ENCODE measurements at regions not wholly inside any gene's neighbourhood (a gene's known extent, or its start where the extent isn't known, plus 50 kb on each side); places are given as distances from the start of the nearest gene placed in this dataset.

GRCh38 chr17:6233339-6233738, 163.2 kb downstream of the WSCD1 start:
- Mint-ChIP-seq H3K4me1 (ENCODE audit: low read depth, unreplicated experiment) (no peaks in the 10 kb centered on the region), H3K27me3 (ENCODE audit: unreplicated experiment) (peaks cover 4% of the 10 kb centered on the region), H3K9me3 (ENCODE audit: unreplicated experiment) (no peaks in the 10 kb centered on the region), H3K27ac (ENCODE audit: unreplicated experiment) (no peak overlapping the region), H3K36me3 (ENCODE audit: unreplicated experiment) (no peaks in the 10 kb centered on the region), H3K4me3 (ENCODE audit: unreplicated experiment) (no peak overlapping the region)
- no peak for DNase-seq
- TF ChIP-seq, protein P1, sequence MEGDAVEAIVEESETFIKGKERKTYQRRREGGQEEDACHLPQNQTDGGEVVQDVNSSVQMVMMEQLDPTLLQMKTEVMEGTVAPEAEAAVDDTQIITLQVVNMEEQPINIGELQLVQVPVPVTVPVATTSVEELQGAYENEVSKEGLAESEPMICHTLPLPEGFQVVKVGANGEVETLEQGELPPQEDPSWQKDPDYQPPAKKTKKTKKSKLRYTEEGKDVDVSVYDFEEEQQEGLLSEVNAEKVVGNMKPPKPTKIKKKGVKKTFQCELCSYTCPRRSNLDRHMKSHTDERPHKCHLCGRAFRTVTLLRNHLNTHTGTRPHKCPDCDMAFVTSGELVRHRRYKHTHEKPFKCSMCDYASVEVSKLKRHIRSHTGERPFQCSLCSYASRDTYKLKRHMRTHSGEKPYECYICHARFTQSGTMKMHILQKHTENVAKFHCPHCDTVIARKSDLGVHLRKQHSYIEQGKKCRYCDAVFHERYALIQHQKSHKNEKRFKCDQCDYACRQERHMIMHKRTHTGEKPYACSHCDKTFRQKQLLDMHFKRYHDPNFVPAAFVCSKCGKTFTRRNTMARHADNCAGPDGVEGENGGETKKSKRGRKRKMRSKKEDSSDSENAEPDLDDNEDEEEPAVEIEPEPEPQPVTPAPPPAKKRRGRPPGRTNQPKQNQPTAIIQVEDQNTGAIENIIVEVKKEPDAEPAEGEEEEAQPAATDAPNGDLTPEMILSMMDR (IDR thresholded peaks at IDR 0.05; ENCODE audit: partially characterized antibody, unreplicated experiment): no peak

DNA sequence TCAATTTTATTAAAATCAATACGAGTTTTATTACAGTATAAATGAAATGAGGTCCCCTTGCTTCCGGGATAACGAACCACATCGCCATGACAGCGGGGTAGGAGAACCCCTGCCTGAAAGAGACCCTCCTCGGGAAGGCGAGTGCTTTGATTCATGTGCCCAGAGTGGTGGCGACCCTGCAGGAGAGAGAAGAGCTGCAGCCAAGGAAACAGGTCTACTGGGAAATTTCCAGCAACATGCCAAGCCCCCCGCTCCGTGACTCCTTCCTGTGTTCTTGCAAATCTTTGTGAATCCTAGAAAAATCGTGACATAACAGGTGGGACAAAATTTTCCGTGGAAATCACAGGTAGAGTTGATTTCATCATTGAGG, 162.5 kb downstream of the WSCD1 start:
- H3K36me3 Mint-ChIP-seq (ENCODE audit: unreplicated experiment): no peaks in the 10 kb centered on the region
- DNase-seq: no peak

GRCh38 chr17:6231886-6232731, 161.9 kb downstream of the WSCD1 start:
- Mint-ChIP-seq H3K4me3 (ENCODE audit: unreplicated experiment) (no peak overlapping the region), H3K27ac (ENCODE audit: unreplicated experiment) (no peak overlapping the region), H3K27me3 (ENCODE audit: unreplicated experiment) (peaks cover 2% of the 10 kb centered on the region), H3K9me3 (ENCODE audit: unreplicated experiment) (no peaks in the 10 kb centered on the region), H3K36me3 (ENCODE audit: unreplicated experiment) (no peaks in the 10 kb centered on the region), H3K4me1 (ENCODE audit: low read depth, unreplicated experiment) (no peaks in the 10 kb centered on the region)
- TF ChIP-seq, protein P1 (IDR thresholded peaks at IDR 0.05; ENCODE audit: partially characterized antibody, unreplicated experiment): no peak
- DNase-seq: no peak

More for the DNA sequence above, 162.5 kb downstream of the WSCD1 start:
- TF ChIP-seq, protein P1 (IDR thresholded peaks at IDR 0.05; ENCODE audit: partially characterized antibody, unreplicated experiment): no peak
- Mint-ChIP-seq H3K27ac (ENCODE audit: unreplicated experiment) (no peak overlapping the region), H3K4me1 (ENCODE audit: low read depth, unreplicated experiment) (no peaks in the 10 kb centered on the region), H3K27me3 (ENCODE audit: unreplicated experiment) (peaks cover 2% of the 10 kb centered on the region), H3K4me3 (ENCODE audit: unreplicated experiment) (no peak overlapping the region), H3K9me3 (ENCODE audit: unreplicated experiment) (no peaks in the 10 kb centered on the region)

GRCh38 chr17:6231465-6231864, 161.3 kb downstream of the WSCD1 start:
- Mint-ChIP-seq H3K27me3 (ENCODE audit: unreplicated experiment) (no peaks in the 10 kb centered on the region), H3K9me3 (ENCODE audit: unreplicated experiment) (no peaks in the 10 kb centered on the region), H3K27ac (ENCODE audit: unreplicated experiment) (no peak overlapping the region), H3K4me1 (ENCODE audit: low read depth, unreplicated experiment) (no peaks in the 10 kb centered on the region), H3K4me3 (ENCODE audit: unreplicated experiment) (no peak overlapping the region), H3K36me3 (ENCODE audit: unreplicated experiment) (no peaks in the 10 kb centered on the region)
- TF ChIP-seq, protein P1 (IDR thresholded peaks at IDR 0.05; ENCODE audit: partially characterized antibody, unreplicated experiment): no peak
- DNase-seq: no peak

GRCh38 chr17:6218333-6218732, 148.2 kb downstream of the WSCD1 start:
- H3K27me3 Mint-ChIP-seq (ENCODE audit: unreplicated experiment): peaks cover 2% of the 10 kb centered on the region
- no peak for DNase-seq
- H3K36me3 Mint-ChIP-seq (ENCODE audit: unreplicated experiment): no peaks in the 10 kb centered on the region
- no peaks in the 10 kb centered on the region for H3K9me3 Mint-ChIP-seq (ENCODE audit: unreplicated experiment)
- no peak overlapping the region for H3K27ac Mint-ChIP-seq (ENCODE audit: unreplicated experiment)
- H3K4me1 Mint-ChIP-seq (ENCODE audit: low read depth, unreplicated experiment): no peaks in the 10 kb centered on the region
- no peak overlapping the region for H3K4me3 Mint-ChIP-seq (ENCODE audit: unreplicated experiment)
- TF ChIP-seq, protein P1 (IDR thresholded peaks at IDR 0.05; ENCODE audit: partially characterized antibody, unreplicated experiment): no peak
